ENCODE measurements at regions not wholly inside any gene's neighbourhood (a gene's known extent, or its start where the extent isn't known, plus 50 kb on each side); places are given as distances from the start of the nearest gene placed in this dataset.

DNA sequence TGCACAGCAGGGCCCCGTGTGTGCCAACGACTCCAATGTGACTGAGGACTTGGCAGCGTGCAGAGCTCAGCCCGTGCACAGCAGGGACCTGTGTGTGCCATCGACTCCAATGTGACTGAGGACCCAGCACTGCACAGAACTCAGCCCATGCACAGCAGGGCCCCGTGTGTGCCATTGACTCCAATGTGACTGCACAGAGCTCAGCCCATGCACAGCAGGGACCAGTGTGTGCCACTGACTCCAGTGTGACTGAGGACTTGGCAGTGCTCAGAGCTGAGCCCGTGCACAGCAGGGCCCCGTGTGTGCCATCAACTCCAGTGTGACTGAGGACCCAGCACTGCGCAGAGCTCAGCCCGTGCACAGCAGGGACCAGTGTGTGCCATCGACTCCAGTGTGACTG, 347.8 kb upstream of the B3GAT1 start:
- H3K56ac ChIP-seq (ENCODE audit: insufficient read length, low read depth, low read length), result no peak overlapping the region
- H4K8ac ChIP-seq (replicated peaks; ENCODE audit: insufficient read length, low read depth, low read length), result no peak overlapping the region
- H3K4ac ChIP-seq (ENCODE audit: low read depth, low read length), result no peak overlapping the region
- H3K36me3 Mint-ChIP-seq (ENCODE audit: insufficient read depth in 1 of 3, low read depth in 3 of 3), result no peaks in the 10 kb centered on the region; a peak in 1 of 7 replicates
- no peak overlapping the region for H2BK120ac ChIP-seq (ENCODE audit: low read depth, low read length, poor library complexity, severe bottlenecking)
- WGBS (ENCODE audit: extremely low coverage, insufficient read length, low lambda C conversion rate), result no CpG with 5 or more reads among the region's 11 CpGs
- no peaks in the 10 kb centered on the region for H3K4me1 ChIP-seq (ENCODE audit: insufficient read depth, low read length)
- H3K4me2 ChIP-seq (ENCODE audit: insufficient read depth, insufficient read length, low read length), result no peak overlapping the region
- H4K20me1 ChIP-seq (ENCODE audit: control insufficient read depth, insufficient read depth, insufficient read length), result no peaks in the 10 kb centered on the region
- no peaks in the 10 kb centered on the region for H3K23me2 ChIP-seq (ENCODE audit: insufficient read length, low read depth, low read length, poor library complexity, severe bottlenecking)
- no peak overlapping the region for H2AFZ ChIP-seq (ENCODE audit: low read length)
- no peak overlapping the region for H3K27ac Mint-ChIP-seq
- H2BK12ac ChIP-seq (ENCODE audit: insufficient read length, low read depth, low read length), result no peak overlapping the region
- peaks cover 10% of the 10 kb centered on the region for H3K27me3 Mint-ChIP-seq (ENCODE audit: low read depth)
- no peak overlapping the region for H2BK5ac ChIP-seq (ENCODE audit: insufficient read length, low read length)
- no peak overlapping the region for H3K27ac ChIP-seq (ENCODE audit: insufficient read length, low read depth, low read length)
- H4K91ac ChIP-seq (ENCODE audit: insufficient read length, low read depth, low read length), result no peak overlapping the region
- H3K4me3 Mint-ChIP-seq, result no peak overlapping the region
- no peaks in the 10 kb centered on the region for H3K79me2 ChIP-seq (ENCODE audit: insufficient read depth, low read length)
- H2BK15ac ChIP-seq (ENCODE audit: low read depth, low read length), result no peak overlapping the region
- TF ChIP-seq, protein P1, sequence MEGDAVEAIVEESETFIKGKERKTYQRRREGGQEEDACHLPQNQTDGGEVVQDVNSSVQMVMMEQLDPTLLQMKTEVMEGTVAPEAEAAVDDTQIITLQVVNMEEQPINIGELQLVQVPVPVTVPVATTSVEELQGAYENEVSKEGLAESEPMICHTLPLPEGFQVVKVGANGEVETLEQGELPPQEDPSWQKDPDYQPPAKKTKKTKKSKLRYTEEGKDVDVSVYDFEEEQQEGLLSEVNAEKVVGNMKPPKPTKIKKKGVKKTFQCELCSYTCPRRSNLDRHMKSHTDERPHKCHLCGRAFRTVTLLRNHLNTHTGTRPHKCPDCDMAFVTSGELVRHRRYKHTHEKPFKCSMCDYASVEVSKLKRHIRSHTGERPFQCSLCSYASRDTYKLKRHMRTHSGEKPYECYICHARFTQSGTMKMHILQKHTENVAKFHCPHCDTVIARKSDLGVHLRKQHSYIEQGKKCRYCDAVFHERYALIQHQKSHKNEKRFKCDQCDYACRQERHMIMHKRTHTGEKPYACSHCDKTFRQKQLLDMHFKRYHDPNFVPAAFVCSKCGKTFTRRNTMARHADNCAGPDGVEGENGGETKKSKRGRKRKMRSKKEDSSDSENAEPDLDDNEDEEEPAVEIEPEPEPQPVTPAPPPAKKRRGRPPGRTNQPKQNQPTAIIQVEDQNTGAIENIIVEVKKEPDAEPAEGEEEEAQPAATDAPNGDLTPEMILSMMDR (conservative IDR thresholded peaks at IDR 0.05), result no peak
- no peak overlapping the region for H2AK5ac ChIP-seq (ENCODE audit: insufficient read length, low read length)
- H3K9me3 Mint-ChIP-seq, result no peaks in the 10 kb centered on the region
- no peak overlapping the region for H3K14ac ChIP-seq (ENCODE audit: insufficient read depth, low read length)
- no peak for DNase-seq
- no peak overlapping the region for H2BK20ac ChIP-seq (ENCODE audit: low read depth, low read length, poor library complexity, severe bottlenecking)
- no peak overlapping the region for H3K18ac ChIP-seq (ENCODE audit: insufficient read length, low read depth, low read length)
- peaks cover 6 to 10% of the 10 kb centered on the region in 2 experiments for H3K4me1 Mint-ChIP-seq
- H3T11ph ChIP-seq (ENCODE audit: low read length), result no peak overlapping the region
- H4K5ac ChIP-seq (ENCODE audit: insufficient read length, low read depth, low read length), result no peak overlapping the region
- no peak overlapping the region for H3K23ac ChIP-seq (ENCODE audit: insufficient read length, low read depth, low read length)
- H3K27me3 ChIP-seq (ENCODE audit: insufficient read depth, low read length), result no peaks in the 10 kb centered on the region
- H3K9ac ChIP-seq (ENCODE audit: extremely low read depth, insufficient read length, low read length), result no peak overlapping the region
- H3K9me3 ChIP-seq (ENCODE audit: control insufficient read depth, low read depth, low read length), result no peaks in the 10 kb centered on the region
- no peaks in the 10 kb centered on the region for H3K79me1 ChIP-seq (ENCODE audit: insufficient read depth, low read depth, low read length, poor library complexity, severe bottlenecking)
